ENCODE measurements at regions not wholly inside any gene's neighbourhood (a gene's known extent, or its start where the extent isn't known, plus 50 kb on each side); places are given as distances from the start of the nearest gene placed in this dataset.

DNA sequence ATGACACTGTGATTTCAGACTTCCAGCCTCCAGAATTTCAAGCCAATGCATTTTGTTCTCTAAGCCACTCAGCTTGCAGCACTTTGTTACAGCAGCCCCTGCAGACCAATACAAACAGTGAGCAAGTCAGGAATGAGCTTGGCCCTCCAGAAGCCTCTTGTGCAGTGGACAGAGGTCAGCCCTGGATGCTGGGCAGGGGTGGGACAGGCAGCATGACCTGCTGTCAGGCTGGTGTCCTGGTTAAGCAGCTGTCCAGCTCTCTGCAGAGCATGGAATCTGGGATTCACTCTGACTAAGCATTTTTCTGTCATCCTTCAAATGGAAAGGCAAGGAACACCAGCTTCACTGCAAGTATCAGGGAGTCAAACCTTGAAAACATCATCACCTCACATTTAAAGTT is 85.5 kb upstream of the GDF10 start:
- Histone ChIP-seq H3K36me3 (no peaks in the 10 kb centered on the region), H3K9me3 (peaks cover 3% of the 10 kb centered on the region; the same call in 1 of the 2 replicates), H3K4me3 (no peak overlapping the region), H3K27me3 (peaks cover 4% of the 10 kb centered on the region)
- no peak for DNase-seq

DNA sequence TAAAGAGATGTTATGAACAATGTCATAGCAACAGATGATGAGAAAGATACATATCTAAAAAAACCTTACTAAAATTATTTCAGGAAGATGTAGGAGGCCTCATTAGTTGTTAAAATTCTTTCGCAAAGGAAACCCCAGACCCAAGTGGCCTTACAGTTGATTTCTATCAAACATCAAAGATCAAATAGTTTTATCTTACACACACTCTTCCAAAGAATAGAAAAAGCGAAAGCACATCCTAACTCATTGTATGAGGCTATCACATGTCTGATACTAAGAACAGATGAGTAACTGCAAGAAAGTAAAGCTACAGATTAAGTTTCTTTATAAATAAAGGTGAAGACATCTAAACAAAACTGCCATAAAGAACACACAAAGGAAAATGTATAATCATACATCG is 82.9 kb upstream of the GDF10 start:
- Histone ChIP-seq H3K36me3 (no peaks in the 10 kb centered on the region), H3K9me3 (peaks cover 3% of the 10 kb centered on the region; the same call in 1 of the 2 replicates), H3K4me3 (no peak overlapping the region), H3K27me3 (peaks cover 4% of the 10 kb centered on the region)
- DNase-seq, result no peak

DNA sequence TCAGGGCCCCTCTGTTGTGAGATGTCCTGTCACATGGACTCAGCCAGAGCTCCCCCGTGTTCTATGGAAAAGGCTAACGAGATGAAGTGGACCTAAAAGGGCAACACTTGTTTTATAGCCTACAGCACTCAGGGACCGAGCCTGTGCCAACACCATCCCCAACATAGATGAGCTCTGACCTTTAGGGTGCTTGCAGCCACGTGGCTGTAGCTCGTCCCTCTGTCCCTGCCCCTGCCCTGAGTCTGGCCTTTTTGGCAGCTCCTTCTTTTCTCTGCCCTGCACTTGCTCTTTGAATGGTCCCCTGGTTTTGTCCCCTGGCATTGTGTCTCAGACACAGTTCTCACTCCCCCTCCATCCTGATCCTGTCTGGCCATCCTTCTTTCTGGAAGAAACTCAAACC is 81.2 kb upstream of the GDF10 start:
- no peak for DNase-seq
- Histone ChIP-seq H3K4me3 (no peak overlapping the region), H3K9me3 (no peaks in the 10 kb centered on the region), H3K36me3 (no peaks in the 10 kb centered on the region), H3K27me3 (peaks cover 4% of the 10 kb centered on the region)

DNA sequence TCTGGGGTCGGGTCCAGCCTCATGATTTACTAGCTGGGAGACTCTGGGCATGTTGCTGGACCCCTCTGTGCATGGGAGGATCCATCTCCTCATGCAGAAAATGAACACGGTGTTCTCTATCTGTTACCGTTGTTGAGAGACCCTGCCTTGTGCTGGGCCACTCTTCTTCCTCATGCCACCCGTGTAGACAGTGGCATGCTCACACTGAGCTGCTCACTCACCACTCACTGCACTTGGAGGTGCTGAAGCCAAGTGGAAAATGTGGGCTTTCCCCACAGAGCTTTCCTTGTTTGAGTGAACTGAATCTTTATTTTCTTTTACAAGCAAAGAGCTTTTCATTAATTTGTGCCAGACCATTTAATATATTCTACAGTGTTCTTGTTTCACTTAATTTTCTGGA is 77.5 kb upstream of the GDF10 start:
- Histone ChIP-seq H3K4me3 (no peak overlapping the region), H3K27me3 (no peaks in the 10 kb centered on the region; the same call in 1 of the 2 replicates), H3K9me3 (no peaks in the 10 kb centered on the region), H3K36me3 (no peaks in the 10 kb centered on the region)
- no peak for DNase-seq

- Histone ChIP-seq H3K9me3 (no peaks in the 10 kb centered on the region), H3K36me3 (no peaks in the 10 kb centered on the region), H3K4me3 (no peak overlapping the region), H3K27me3 (no peaks in the 10 kb centered on the region)
- DNase-seq, result no peak
Measured at GRCh38 chr10:47223236-47223635, 76.8 kb upstream of the GDF10 start.

DNA sequence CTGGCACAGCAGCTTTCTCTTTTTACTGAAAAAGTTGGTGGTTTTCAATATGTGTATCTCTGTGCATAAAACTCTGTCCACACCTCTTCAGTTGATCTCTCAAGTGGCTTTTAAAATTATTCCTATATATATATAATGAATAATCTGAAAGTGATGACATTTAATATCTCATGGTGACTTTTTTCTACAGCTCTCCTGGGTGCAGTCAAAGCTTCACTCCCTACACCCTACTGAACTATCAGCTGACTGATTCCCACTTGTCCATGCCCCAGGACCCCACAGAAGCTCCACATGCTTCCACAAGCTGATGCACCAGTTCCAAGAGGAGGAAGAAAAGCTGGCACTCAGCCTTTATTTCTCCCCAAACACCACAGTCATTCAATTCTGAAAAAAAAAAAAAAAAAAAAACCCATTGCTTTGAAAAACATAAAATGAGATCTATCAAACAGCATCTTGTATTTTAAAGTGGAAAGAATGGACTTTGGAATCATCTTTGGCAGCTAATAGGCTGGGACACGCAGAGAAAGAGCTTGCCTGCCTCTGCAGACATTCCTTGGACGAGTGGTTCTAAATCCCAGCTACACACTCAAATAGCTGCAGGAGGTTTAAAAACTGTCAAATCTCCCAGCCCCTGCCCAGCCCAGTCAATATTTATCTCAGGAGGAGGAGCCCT is 75.3 kb upstream of the GDF10 start:
- Histone ChIP-seq H3K9me3 (no peaks in the 10 kb centered on the region), H3K36me3 (no peaks in the 10 kb centered on the region), H3K4me3 (no peak overlapping the region), H3K27me3 (no peaks in the 10 kb centered on the region)
- no peak for DNase-seq

GRCh38 chr10:47225219-47225927 is 74.6 kb upstream of the GDF10 start:
- DNase-seq, result no peak

DNA sequence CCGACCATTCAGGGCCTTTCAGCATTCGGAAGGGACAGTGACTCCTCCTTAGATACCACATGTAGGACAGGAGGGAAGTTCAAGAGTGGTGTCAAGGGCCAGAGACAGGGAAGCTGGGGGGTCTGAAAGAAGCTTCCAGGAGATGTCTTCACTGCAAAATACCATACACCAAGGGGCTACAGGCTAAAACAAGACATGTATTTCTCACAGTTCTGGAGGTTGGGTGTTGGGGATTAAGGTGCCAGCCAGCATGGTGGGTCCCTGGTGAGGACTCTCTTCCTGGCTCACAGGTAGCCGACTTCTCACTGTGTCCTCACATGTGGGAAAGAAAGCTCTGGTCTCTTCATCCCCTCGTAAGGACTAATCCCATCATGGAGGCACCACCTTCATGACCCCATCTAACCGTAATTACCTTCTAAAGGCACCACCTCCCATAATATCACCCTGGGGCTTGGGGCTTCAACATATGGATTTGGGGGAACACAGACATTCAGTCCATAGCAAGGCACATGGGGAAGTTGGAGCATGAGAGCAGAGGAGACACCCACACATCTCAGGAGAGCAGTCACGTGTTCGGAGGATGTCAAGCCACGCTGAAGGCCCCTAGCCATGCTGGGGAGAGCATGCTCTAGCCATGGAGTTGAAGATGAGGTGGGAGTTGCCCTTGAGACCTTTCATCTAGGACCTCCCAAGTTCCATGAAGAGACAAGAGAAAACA is 73.9 kb upstream of the GDF10 start:
- no peak overlapping the region for H3K4me3 ChIP-seq

More at GRCh38 chr10:47225219-47225927, 74.6 kb upstream of the GDF10 start:
- no peaks in the 10 kb centered on the region for H3K27me3 ChIP-seq
- H3K4me3 ChIP-seq, result no peak overlapping the region
- no peaks in the 10 kb centered on the region for H3K36me3 ChIP-seq
- H3K9me3 ChIP-seq, result no peaks in the 10 kb centered on the region

GRCh38 chr10:47230482-47230881 is 69.5 kb upstream of the GDF10 start:
- Histone ChIP-seq H3K27me3 (0 out of 2 replicates have a peak, but pooled peaks cover 2% of the 10 kb centered on the region), H3K4me3 (no peak overlapping the region), H3K36me3 (no peaks in the 10 kb centered on the region), H3K9me3 (no peaks in the 10 kb centered on the region)
- no peak for DNase-seq

More for the DNA sequence above, 73.9 kb upstream of the GDF10 start:
- DNase-seq, result no peak
- Histone ChIP-seq H3K9me3 (no peaks in the 10 kb centered on the region), H3K36me3 (no peaks in the 10 kb centered on the region), H3K27me3 (no peaks in the 10 kb centered on the region)

- H3K36me3 ChIP-seq, result no peaks in the 10 kb centered on the region
- no peak overlapping the region for H3K4me3 ChIP-seq
- H3K9me3 ChIP-seq, result no peaks in the 10 kb centered on the region
Measured at GRCh38 chr10:47230957-47231356, 69.0 kb upstream of the GDF10 start.

DNA sequence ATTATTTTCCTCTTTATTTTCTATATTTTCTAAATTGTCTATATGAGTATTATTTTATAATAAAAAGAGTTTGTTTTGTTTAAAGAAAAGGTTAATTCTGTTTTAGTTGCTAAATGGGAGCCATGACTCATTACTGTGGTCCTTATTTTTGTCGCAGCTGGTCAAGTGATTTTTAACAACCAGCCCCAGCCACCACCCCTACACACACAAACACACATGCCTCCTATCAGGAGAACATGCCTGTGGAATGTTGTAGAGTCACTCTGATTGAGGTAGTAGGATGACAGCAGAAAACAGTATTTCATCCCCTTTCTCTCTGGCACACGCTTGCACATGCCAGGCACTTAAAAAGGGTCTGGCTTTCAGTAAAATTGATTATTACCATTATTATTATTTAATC is 68.6 kb upstream of the GDF10 start:
- Histone ChIP-seq H3K4me3 (no peak overlapping the region), H3K36me3 (no peaks in the 10 kb centered on the region), H3K9me3 (no peaks in the 10 kb centered on the region), H3K27me3 (0 out of 2 replicates have a peak, but pooled peaks cover 2% of the 10 kb centered on the region)
- no peak for DNase-seq

More at GRCh38 chr10:47230957-47231356, 69.0 kb upstream of the GDF10 start:
- H3K27me3 ChIP-seq, result 0 out of 2 replicates have a peak, but pooled peaks cover 2% of the 10 kb centered on the region
- DNase-seq, result no peak

DNA sequence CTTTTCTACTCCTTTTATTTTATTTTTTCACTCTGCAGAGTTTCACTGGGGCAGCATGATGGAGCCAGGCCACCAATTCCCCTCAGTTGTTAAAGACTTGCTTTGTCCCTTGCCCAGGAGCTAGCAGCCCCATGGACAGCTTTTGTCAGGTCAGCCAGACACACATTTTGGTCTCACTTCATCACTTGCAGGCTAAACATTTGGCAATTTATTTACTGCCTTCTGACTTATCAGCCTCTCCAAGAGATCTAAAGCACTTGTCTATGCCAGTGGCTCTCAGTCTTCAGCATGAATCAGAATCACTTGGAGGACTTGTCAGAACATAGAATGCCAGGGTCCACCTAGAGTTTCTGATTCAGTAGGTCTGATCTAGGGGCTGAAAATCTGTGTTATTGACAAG is 66.4 kb upstream of the GDF10 start:
- Histone ChIP-seq H3K36me3 (no peaks in the 10 kb centered on the region), H3K9me3 (no peaks in the 10 kb centered on the region), H3K27me3 (0 out of 2 replicates have a peak, but pooled peaks cover 2% of the 10 kb centered on the region), H3K4me3 (no peak overlapping the region)
- DNase-seq, result no peak

GRCh38 chr10:47235484-47235883 is 64.5 kb upstream of the GDF10 start:
- H3K36me3 ChIP-seq, result no peaks in the 10 kb centered on the region
- DNase-seq, result no peak
- 0 out of 2 replicates have a peak, but pooled peaks cover 2% of the 10 kb centered on the region for H3K27me3 ChIP-seq
- H3K9me3 ChIP-seq, result no peaks in the 10 kb centered on the region
- H3K4me3 ChIP-seq, result no peak overlapping the region

DNA sequence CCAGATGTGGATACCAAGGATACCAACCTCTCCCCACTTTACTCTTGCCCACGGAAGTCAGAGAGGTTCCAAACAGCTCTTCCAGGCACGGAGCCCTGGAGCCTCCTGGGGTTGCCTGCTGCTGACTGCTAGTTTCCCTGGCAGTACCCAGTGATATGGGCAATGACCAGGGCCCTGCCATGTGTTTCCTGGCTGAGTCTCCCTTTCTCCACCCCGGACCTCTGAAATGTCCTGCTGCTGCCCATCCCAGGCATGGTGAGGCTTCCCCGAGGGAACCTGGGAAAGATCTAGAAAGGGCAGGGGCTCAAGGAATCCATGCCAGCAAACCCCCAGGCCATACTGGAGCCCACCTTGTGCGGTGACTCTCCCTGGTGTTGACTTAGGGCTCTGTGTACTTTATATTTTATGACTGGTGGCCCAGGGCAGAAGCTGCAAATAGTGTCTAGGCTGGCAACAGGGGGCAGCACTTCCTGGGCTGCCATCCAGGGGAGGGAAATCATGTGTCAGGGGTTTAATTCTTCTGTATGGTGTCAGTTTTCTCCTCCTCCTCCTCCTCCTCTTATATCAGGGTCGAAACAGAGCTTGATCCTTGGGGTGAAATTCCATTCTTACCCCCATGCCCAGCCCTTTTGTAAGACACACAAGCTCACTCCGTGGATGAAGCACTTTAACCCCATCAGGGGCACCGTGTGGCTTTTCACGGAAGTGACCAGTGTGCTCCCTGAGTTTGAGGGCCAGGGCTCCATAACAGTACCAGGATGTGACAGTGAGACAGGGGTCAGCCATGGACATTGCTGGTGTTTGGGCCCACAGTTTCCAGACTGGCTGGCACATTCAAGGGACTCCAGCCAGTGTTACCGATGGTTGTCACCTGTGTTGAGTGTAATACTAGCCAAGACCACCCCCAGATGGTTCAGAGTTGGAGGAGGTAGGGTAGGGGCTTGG is 62.4 kb upstream of the GDF10 start:
- no peak for DNase-seq
- no peak overlapping the region for H3K4me3 ChIP-seq
- 0 out of 2 replicates have a peak, but pooled peaks cover 2% of the 10 kb centered on the region for H3K27me3 ChIP-seq
- H3K9me3 ChIP-seq, result no peaks in the 10 kb centered on the region
- H3K36me3 ChIP-seq, result no peaks in the 10 kb centered on the region

GRCh38 chr10:47238331-47239095 is 61.5 kb upstream of the GDF10 start:
- no peak for DNase-seq
- no peaks in the 10 kb centered on the region for H3K27me3 ChIP-seq
- H3K36me3 ChIP-seq, result no peaks in the 10 kb centered on the region
- no peak overlapping the region for H3K4me3 ChIP-seq
- H3K9me3 ChIP-seq, result no peaks in the 10 kb centered on the region

DNA sequence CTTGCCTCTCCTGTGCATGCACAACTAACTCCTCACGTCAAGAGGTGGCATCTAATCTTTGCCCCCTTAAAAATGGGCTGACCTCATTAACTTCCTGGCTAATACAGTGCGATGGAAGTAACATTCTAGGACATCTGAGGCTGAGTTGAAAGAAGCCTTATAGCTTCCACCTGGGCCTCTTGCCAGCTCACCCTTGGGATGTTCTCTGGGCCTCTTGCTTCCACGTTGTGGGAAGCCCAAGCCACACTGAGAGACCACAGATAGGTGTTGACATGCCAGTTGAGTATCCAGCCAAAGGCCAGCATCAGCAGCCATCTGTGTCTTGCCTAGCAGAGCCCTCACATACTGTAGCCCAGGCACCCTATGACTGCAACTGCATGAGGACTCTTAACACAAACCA is 60.8 kb upstream of the GDF10 start:
- no peaks in the 10 kb centered on the region for H3K27me3 ChIP-seq
- H3K9me3 ChIP-seq, result no peaks in the 10 kb centered on the region
- no peaks in the 10 kb centered on the region for H3K36me3 ChIP-seq
- no peak overlapping the region for H3K4me3 ChIP-seq
- no peak for DNase-seq

Data from MG63 (cell line).